Heart left ventricle (tissue), 16 donors: ENCODE measurements at regions not wholly inside any gene's neighbourhood (a gene's known extent, or its start where the extent isn't known, plus 50 kb on each side); places are given as distances from the start of the nearest gene placed in this dataset.
"Not testable (repeated sequence)": the region's sequence is repeated elsewhere in the genome, so short reads cannot be mapped to it uniquely, and the experiment has no call there.

Experiments used
- ATAC-seq, 4 donors: fragments of 200-7000 bp; cut with Tn5 transposase; one replicate each; pipeline ENCODE4 v1.9.1; 2020 to 2022; ENCODE audit warnings: moderate library complexity in 4 of 4, mild to moderate bottlenecking in 3 of 4, moderate number of reproducible peaks in 1 of 4
- DNase-seq, 5 donors: peaks; one replicate each; pipeline ENCODE4 v3.0.0-alpha.2; 2020
- H3K27ac ChIP-seq, 12 donors: fragments of 200-600 bp; sonication (generic) in 4 of 12; one replicate each; pipeline versions ENCODE4 v1.5.0 to v1.8.0; 2016 to 2022; ENCODE audit warnings: mild to moderate bottlenecking in 2 of 12
- H3K27me3 ChIP-seq, 9 donors: fragments of 200-600 bp; sonication (generic) in 2 of 9; one replicate each; pipeline versions ENCODE4 v1.5.1 to v1.8.0; 2016 to 2022; ENCODE audit warnings: mild to moderate bottlenecking in 3 of 9
- H3K36me3 ChIP-seq, 9 donors: fragments of 200-600 bp; sonication (generic) in 2 of 9; one replicate each; pipeline versions ENCODE4 v1.5.0 to v1.8.0; 2018 to 2022; ENCODE audit warnings: mild to moderate bottlenecking in 2 of 9
- H3K4me1 ChIP-seq, 12 donors: fragments of 200-600 bp; sonication (generic) in 4 of 12; one replicate each; pipeline versions ENCODE4 v1.5.0 to v1.8.0; 2016 to 2022; ENCODE audit warnings: mild to moderate bottlenecking in 3 of 12
- H3K4me3 ChIP-seq, 12 donors: fragments of 200-600 bp; sonication (generic) in 4 of 12; one replicate each; pipeline versions ENCODE4 v1.5.0 to v1.8.0; 2017 to 2022; ENCODE audit warnings: mild to moderate bottlenecking in 9 of 12, moderate library complexity in 4 of 12
- H3K9me3 ChIP-seq, 12 donors: fragments of 200-600 bp; sonication (generic) in 4 of 12; one replicate each; pipeline versions ENCODE4 v1.5.0 to v1.8.0; 2016 to 2022; ENCODE audit warnings: mild to moderate bottlenecking in 1 of 12
- POLR2A ChIP-seq, 2 donors: fragments of 450-650 bp; IDR thresholded peaks; one replicate each; pipeline ENCODE4 v1.6.1; 2017; ENCODE audit warnings: antibody characterized with exemption in 2 of 2, mild to moderate bottlenecking in 2 of 2, moderate library complexity in 2 of 2
- WGBS, 4 donors: extraction: QIAGEN DNeasy Blood & Tissue Kit in 2 of 4; methylation state at CpG; one replicate each; pipeline versions ENCODE4 v1.1.5 to v1.1.7; 2013 to 2018; 5-methylcytosine and 5-hydroxymethylcytosine counted together
- intact Hi-C, 10 donors: fragments of 100-400 bp; cut with DNase I; formaldehyde crosslinking; loops; one replicate each; pipeline versions ENCODE4 v1.11.1 to v1.14.2; 2022
- TF ChIP-seq, protein P1 (sequence below), 12 donors: fragments of 200-600 bp; sonication (generic) in 4 of 12; IDR thresholded peaks; one replicate each; pipeline versions ENCODE4 v1.5.0 to v1.8.0; 2018 to 2022; ENCODE audit warnings: antibody characterized with exemption in 12 of 12, mild to moderate bottlenecking in 5 of 12
- donor health status: ischemic (EF 13 %, LVEDD 7.1; RV severe dilation, severe dysfunction).
- donor health status: healthy with polysubstance abuse.
- donor health status: DM: no; HTN: yes; CAD: no.
- donor health status: DM: no; HTN: no; CAD: no.
- donor health status: ischemic (EF 25% LVEDD 6.9; RV normal size, moderate dysfunction).
- donor health status: ischemic (EF 25% LVEDD 5.7; RV mildly dilated, moderate dysfunction).
- donor health status: healthy.
- donor health status: DM: yes; HTN: yes; CAD: no.
- donor health status: ischemic (EF 35%, LVEDD 5.7; RV mildly dilated, moderate dysfunction).
- donor health status: nonischemic (EF 11% LVEDD 7.7; RV severe dilation, severe dysfunction).
- donor health status: DM: yes; HTN: yes; CAD: no.
- donor health status: PGD.
- donor health status: ischemic (EF 29% LVEDD 5.4; RV normal size, mild dysfunction).
- donor health status: nonischemic (EF 23%, LVEDD 6.1; RV moderate dilation, normal function).

GRCh38 chr7:81045491-81046030 lies 126.7 kb upstream of the SEMA3C start:
- no peak for ATAC-seq
- no peak for DNase-seq
- no peak overlapping the region for H3K4me3 ChIP-seq
- no peaks in the 10 kb centered on the region for H3K27me3 ChIP-seq
- H3K4me1 ChIP-seq: no peaks in the 10 kb centered on the region
- H3K9me3 ChIP-seq: peaks cover 0 to 14% (median 6%) of the 10 kb centered on the region in 12 donors
- intact Hi-C loops: no loop called here
- no peak for TF ChIP-seq POLR2A (IDR thresholded peaks at IDR 0.05)
- TF ChIP-seq, protein P1, sequence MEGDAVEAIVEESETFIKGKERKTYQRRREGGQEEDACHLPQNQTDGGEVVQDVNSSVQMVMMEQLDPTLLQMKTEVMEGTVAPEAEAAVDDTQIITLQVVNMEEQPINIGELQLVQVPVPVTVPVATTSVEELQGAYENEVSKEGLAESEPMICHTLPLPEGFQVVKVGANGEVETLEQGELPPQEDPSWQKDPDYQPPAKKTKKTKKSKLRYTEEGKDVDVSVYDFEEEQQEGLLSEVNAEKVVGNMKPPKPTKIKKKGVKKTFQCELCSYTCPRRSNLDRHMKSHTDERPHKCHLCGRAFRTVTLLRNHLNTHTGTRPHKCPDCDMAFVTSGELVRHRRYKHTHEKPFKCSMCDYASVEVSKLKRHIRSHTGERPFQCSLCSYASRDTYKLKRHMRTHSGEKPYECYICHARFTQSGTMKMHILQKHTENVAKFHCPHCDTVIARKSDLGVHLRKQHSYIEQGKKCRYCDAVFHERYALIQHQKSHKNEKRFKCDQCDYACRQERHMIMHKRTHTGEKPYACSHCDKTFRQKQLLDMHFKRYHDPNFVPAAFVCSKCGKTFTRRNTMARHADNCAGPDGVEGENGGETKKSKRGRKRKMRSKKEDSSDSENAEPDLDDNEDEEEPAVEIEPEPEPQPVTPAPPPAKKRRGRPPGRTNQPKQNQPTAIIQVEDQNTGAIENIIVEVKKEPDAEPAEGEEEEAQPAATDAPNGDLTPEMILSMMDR (IDR thresholded peaks at IDR 0.05): no peak
- no peak overlapping the region for H3K27ac ChIP-seq
- H3K36me3 ChIP-seq: no peaks in the 10 kb centered on the region

- H3K36me3 ChIP-seq, DNase-seq, H3K27ac ChIP-seq, H3K4me1 ChIP-seq, H3K4me3 ChIP-seq, intact Hi-C loops, ATAC-seq, H3K27me3 ChIP-seq: not testable (repeated sequence)
- H3K9me3 ChIP-seq: peaks cover 0 to 13% (median 6%) of the 10 kb centered on the region in 12 donors
- WGBS, 4 donors: 86 to 93% (median 89%) methylated on average over 15 to 21 of the region's 21 CpGs
These were observed 123.8 kb upstream of the SEMA3C start for GRCh38 chr7:81042646-81043045.

GRCh38 chr7:81040496-81040895 lies 121.6 kb upstream of the SEMA3C start:
- Histone ChIP-seq H3K9me3 (no peaks in the 10 kb centered on the region), H3K27me3 (no peaks in the 10 kb centered on the region), H3K27ac (no peak overlapping the region), H3K4me3 (no peak overlapping the region), H3K36me3 (no peaks in the 10 kb centered on the region), H3K4me1 (no peaks in the 10 kb centered on the region)
- WGBS, 4 donors: 94 to 97% (median 96%) methylated on average over 1 of the region's 1 CpG
- TF ChIP-seq, protein P1 (IDR thresholded peaks at IDR 0.05): no peak
- no peak for TF ChIP-seq POLR2A (IDR thresholded peaks at IDR 0.05)
- no peak for ATAC-seq
- intact Hi-C loops: no loop called here
- no peak for DNase-seq

DNA sequence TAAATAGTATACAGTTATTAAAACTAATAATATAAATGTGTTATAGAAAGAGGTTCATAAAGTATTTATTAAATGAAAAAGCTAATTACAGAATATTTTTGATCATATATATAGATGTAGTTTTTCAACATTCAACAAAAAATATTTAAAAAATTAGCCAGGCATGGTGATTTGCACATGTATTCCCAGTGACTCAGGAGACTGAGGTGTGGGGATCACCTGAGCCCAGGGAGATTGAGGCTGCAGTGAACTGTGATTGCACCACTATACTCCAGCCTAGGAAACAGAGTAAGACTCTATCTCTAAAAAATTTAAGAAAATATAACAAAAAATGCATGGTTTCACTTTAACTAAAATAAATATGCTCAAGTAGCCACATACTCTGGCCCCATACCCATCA lies 118.0 kb upstream of the SEMA3C start:
- no peaks in the 10 kb centered on the region for H3K4me1 ChIP-seq
- TF ChIP-seq POLR2A (IDR thresholded peaks at IDR 0.05): no peak
- TF ChIP-seq, protein P1 (IDR thresholded peaks at IDR 0.05): no peak
- no peaks in the 10 kb centered on the region for H3K9me3 ChIP-seq
- ATAC-seq (no peak), DNase-seq (no peak)
- no peaks in the 10 kb centered on the region for H3K36me3 ChIP-seq
- H3K4me3 ChIP-seq: no peak overlapping the region
- no peaks in the 10 kb centered on the region for H3K27me3 ChIP-seq
- no peak overlapping the region for H3K27ac ChIP-seq
- intact Hi-C loops: no loop called here

GRCh38 chr7:81036057-81036456 lies 117.2 kb upstream of the SEMA3C start:
- 47 to 63% (median 48%) methylated on average over 5 of the region's 5 CpGs for WGBS, 4 donors
- Histone ChIP-seq H3K36me3 (no peaks in the 10 kb centered on the region), H3K4me1 (no peaks in the 10 kb centered on the region), H3K27ac (no peak overlapping the region), H3K4me3 (no peak overlapping the region), H3K27me3 (no peaks in the 10 kb centered on the region), H3K9me3 (no peaks in the 10 kb centered on the region)
- ATAC-seq (no peak), DNase-seq (no peak)
- intact Hi-C loops: no loop called here
- TF ChIP-seq POLR2A (IDR thresholded peaks at IDR 0.05): no peak
